ENCODE measurements at regions not wholly inside any gene's neighbourhood (a gene's known extent, or its start where the extent isn't known, plus 50 kb on each side); places are given as distances from the start of the nearest gene placed in this dataset.

GRCh38 chrX:10102046-10102704 lies 54.6 kb upstream of the CLCN4 start:
- H3K4me3 ChIP-seq (ENCODE audit: low read length) = no peak overlapping the region
- TF ChIP-seq CTCF (IDR thresholded peaks at IDR 0.05; ENCODE audit: insufficient read depth, low read depth, low read length, missing control alignments) = no peak
- no peak for DNase-seq (ENCODE audit: low read depth)

GRCh38 chrX:10103023-10103422 lies 53.8 kb upstream of the CLCN4 start:
- H3K4me3 ChIP-seq (ENCODE audit: low read length) = no peak overlapping the region
- DNase-seq (ENCODE audit: low read depth) = peak; percentile 1
- no peak for TF ChIP-seq CTCF (IDR thresholded peaks at IDR 0.05; ENCODE audit: insufficient read depth, low read depth, low read length, missing control alignments)

- DNase-seq (ENCODE audit: low read depth) = no peak
- no peak overlapping the region for H3K4me3 ChIP-seq (ENCODE audit: low read length)
- no peak for TF ChIP-seq CTCF (IDR thresholded peaks at IDR 0.05; ENCODE audit: insufficient read depth, low read depth, low read length, missing control alignments)
Measured at GRCh38 chrX:10104958-10105658, 51.7 kb upstream of the CLCN4 start.

GRCh38 chrX:10106806-10107205 lies 50.0 kb upstream of the CLCN4 start:
- TF ChIP-seq CTCF (IDR thresholded peaks at IDR 0.05; ENCODE audit: insufficient read depth, low read depth, low read length, missing control alignments) = no peak
- no peak for DNase-seq (ENCODE audit: low read depth)

More at GRCh38 chrX:10106806-10107205, 50.0 kb upstream of the CLCN4 start:
- no peak overlapping the region for H3K4me3 ChIP-seq (ENCODE audit: low read length)
